H9 (cell line): ENCODE measurements at regions not wholly inside any gene's neighbourhood (a gene's known extent, or its start where the extent isn't known, plus 50 kb on each side); places are given as distances from the start of the nearest gene placed in this dataset.

ENCODE experiments used
- DNase-seq: peaks from one replicate; pipeline ENCODE4 v3.0.0-alpha.2; 2017
- H2AFZ ChIP-seq: one replicate; pipeline ENCODE4 v1.6.1; 2013; ENCODE audit warnings: mild to moderate bottlenecking, low read length, control low read depth, moderate library complexity
- H2AK5ac ChIP-seq: 2 replicates; pipeline ENCODE4 v1.6.1; 2013; ENCODE audit warnings: low read length, control low read depth, mixed read lengths; ENCODE audit not compliant: insufficient read length
- H2BK120ac ChIP-seq: one replicate; pipeline ENCODE4 v1.6.1; 2013; ENCODE audit warnings: low read depth, mild to moderate bottlenecking, low read length, control low read depth, inconsistent platforms; ENCODE audit not compliant: poor library complexity, severe bottlenecking
- H2BK12ac ChIP-seq: 2 replicates; pipeline ENCODE4 v1.6.1; 2013; ENCODE audit warnings: low read length, control low read depth, mixed read lengths, low read depth; ENCODE audit not compliant: insufficient read length
- H2BK15ac ChIP-seq: 2 replicates; pipeline ENCODE4 v1.6.1; 2013; ENCODE audit warnings: low read depth, low read length, control low read depth
- H2BK20ac ChIP-seq: one replicate; pipeline ENCODE4 v1.6.1; 2013; ENCODE audit warnings: low read depth, mild to moderate bottlenecking, low read length, control low read depth, inconsistent platforms; ENCODE audit not compliant: poor library complexity, severe bottlenecking
- H2BK5ac ChIP-seq: 2 replicates; pipeline ENCODE4 v1.6.1; 2013; ENCODE audit warnings: low read length, control low read depth, mixed read lengths; ENCODE audit not compliant: insufficient read length
- H3K14ac ChIP-seq: 2 replicates; pipeline ENCODE4 v1.6.1; 2013; ENCODE audit warnings: low read length, control low read depth; ENCODE audit not compliant: insufficient read depth
- H3K18ac ChIP-seq: 2 replicates; pipeline ENCODE4 v1.6.1; 2013; ENCODE audit warnings: low read depth, mild to moderate bottlenecking, mixed read lengths, low read length, control low read depth; ENCODE audit not compliant: insufficient read length
- H3K23ac ChIP-seq: 2 replicates; pipeline ENCODE4 v1.6.1; 2013; ENCODE audit warnings: low read length, control low read depth, mixed read lengths, low read depth; ENCODE audit not compliant: insufficient read length
- H3K23me2 ChIP-seq: 2 replicates; pipeline ENCODE4 v1.6.1; 2013; ENCODE audit warnings: low read depth, mild to moderate bottlenecking, mixed read lengths, low read length, control low read depth; ENCODE audit not compliant: insufficient read length, poor library complexity, severe bottlenecking
- H3K27ac ChIP-seq: 2 replicates; pipeline ENCODE4 v1.5.1; 2013; ENCODE audit warnings: low read length, control low read depth, mixed read lengths, low read depth; ENCODE audit not compliant: insufficient read length
- H3K27me3 ChIP-seq: 2 replicates; pipeline ENCODE4 v1.6.1; 2013; ENCODE audit warnings: low read length, control low read depth, inconsistent platforms; ENCODE audit not compliant: insufficient read depth
- H3K4ac ChIP-seq: 2 replicates; pipeline ENCODE4 v1.6.1; 2013; ENCODE audit warnings: low read depth, mild to moderate bottlenecking, control low read depth, inconsistent platforms, low read length, moderate library complexity
- H3K4me1 ChIP-seq: 2 replicates; pipeline ENCODE4 v1.6.1; 2013; ENCODE audit warnings: low read length, control low read depth, inconsistent platforms; ENCODE audit not compliant: insufficient read depth
- H3K4me2 ChIP-seq: 2 replicates; pipeline ENCODE4 v1.6.1; 2013; ENCODE audit warnings: low read length, control low read depth, mixed read lengths; ENCODE audit not compliant: insufficient read length, insufficient read depth
- H3K56ac ChIP-seq: 2 replicates; pipeline ENCODE4 v1.6.1; 2013; ENCODE audit warnings: low read depth, mild to moderate bottlenecking, mixed read lengths, low read length, control low read depth; ENCODE audit not compliant: insufficient read length
- H3K79me1 ChIP-seq: 2 replicates; pipeline ENCODE4 v1.6.1; 2013; ENCODE audit warnings: low read depth, mild to moderate bottlenecking, moderate library complexity, low read length, control low read depth, inconsistent platforms; ENCODE audit not compliant: insufficient read depth, poor library complexity, severe bottlenecking
- H3K79me2 ChIP-seq: 2 replicates; pipeline ENCODE4 v1.6.1; 2013; ENCODE audit warnings: low read length, control low read depth, inconsistent platforms; ENCODE audit not compliant: insufficient read depth
- H3K9ac ChIP-seq: 2 replicates; pipeline ENCODE4 v1.6.1; 2013; ENCODE audit warnings: low read length, control low read depth, mixed read lengths; ENCODE audit not compliant: insufficient read length; ENCODE audit errors: extremely low read depth
- H3K9me3 ChIP-seq: one replicate; pipeline ENCODE4 v1.6.1; 2013; ENCODE audit warnings: low read depth, low read length, inconsistent platforms; ENCODE audit not compliant: control insufficient read depth
- H3T11ph ChIP-seq: one replicate; pipeline ENCODE4 v1.6.1; 2013; ENCODE audit warnings: mild to moderate bottlenecking, low read length, control low read depth, inconsistent platforms
- H4K20me1 ChIP-seq: one replicate; pipeline ENCODE4 v1.6.1; 2013; ENCODE audit not compliant: control insufficient read depth, insufficient read length, insufficient read depth
- H4K5ac ChIP-seq: 2 replicates; pipeline ENCODE4 v1.6.1; 2013; ENCODE audit warnings: low read depth, mild to moderate bottlenecking, mixed read lengths, low read length, control low read depth; ENCODE audit not compliant: insufficient read length
- H4K8ac ChIP-seq: replicated peaks from 2 replicates; pipeline ENCODE4 v1.6.1; 2013; ENCODE audit warnings: low read length, control low read depth, mixed read lengths, low read depth; ENCODE audit not compliant: insufficient read length
- H4K91ac ChIP-seq: 2 replicates; pipeline ENCODE4 v1.6.1; 2013; ENCODE audit warnings: low read depth, mild to moderate bottlenecking, moderate library complexity, mixed read lengths, low read length, control low read depth; ENCODE audit not compliant: insufficient read length
- H3K27ac Mint-ChIP-seq, 3 experiments: 2 replicates in 2 of 3; 3 replicates in 1 of 3; pipeline ENCODE4 v1.8.0; 2020 to 2021; ENCODE audit warnings: mixed read lengths in 3 of 3, mild to moderate bottlenecking in 1 of 3, moderate library complexity in 1 of 3
- H3K27me3 Mint-ChIP-seq: 2 replicates; pipeline ENCODE4 v1.8.0; 2021; ENCODE audit warnings: low read depth, mild to moderate bottlenecking, moderate library complexity, mixed read lengths
- H3K36me3 Mint-ChIP-seq, 3 experiments: 2 replicates in 2 of 3; 3 replicates in 1 of 3; pipeline ENCODE4 v1.8.0; 2020 to 2021; ENCODE audit warnings: low read depth in 3 of 3, mixed read lengths in 3 of 3; ENCODE audit not compliant: insufficient read depth in 1 of 3
- H3K4me1 Mint-ChIP-seq, 2 experiments: 2 replicates each; pipeline ENCODE4 v1.8.0; 2020; ENCODE audit warnings: mixed read lengths in 2 of 2
- H3K4me3 Mint-ChIP-seq, 2 experiments: 2 replicates in 1 of 2; 3 replicates in 1 of 2; pipeline ENCODE4 v1.8.0; 2020 to 2021; ENCODE audit warnings: mild to moderate bottlenecking in 2 of 2, mixed read lengths in 2 of 2, moderate library complexity in 1 of 2
- H3K9me3 Mint-ChIP-seq, 2 experiments: 2 replicates in 1 of 2; 3 replicates in 1 of 2; pipeline ENCODE4 v1.8.0; 2020; ENCODE audit warnings: mild to moderate bottlenecking in 2 of 2, mixed read lengths in 2 of 2, moderate library complexity in 1 of 2
- WGBS: extraction: QIAGEN DNeasy Blood & Tissue Kit; methylation state at CpG from one replicate; pipeline ENCODE4 v1.1.7; 2013; ENCODE audit warnings: missing lambda C conversion rate, low lambda C conversion rate, mixed read lengths; ENCODE audit not compliant: insufficient read length; ENCODE audit errors: extremely low coverage; 5-methylcytosine and 5-hydroxymethylcytosine counted together
- TF ChIP-seq, protein P1 (sequence below): fragments of 200-600 bp; sonication (generic); conservative IDR thresholded peaks from 3 replicates; pipeline ENCODE4 v1.8.0; 2021; ENCODE audit warnings: antibody characterized with exemption, mild to moderate bottlenecking

DNA sequence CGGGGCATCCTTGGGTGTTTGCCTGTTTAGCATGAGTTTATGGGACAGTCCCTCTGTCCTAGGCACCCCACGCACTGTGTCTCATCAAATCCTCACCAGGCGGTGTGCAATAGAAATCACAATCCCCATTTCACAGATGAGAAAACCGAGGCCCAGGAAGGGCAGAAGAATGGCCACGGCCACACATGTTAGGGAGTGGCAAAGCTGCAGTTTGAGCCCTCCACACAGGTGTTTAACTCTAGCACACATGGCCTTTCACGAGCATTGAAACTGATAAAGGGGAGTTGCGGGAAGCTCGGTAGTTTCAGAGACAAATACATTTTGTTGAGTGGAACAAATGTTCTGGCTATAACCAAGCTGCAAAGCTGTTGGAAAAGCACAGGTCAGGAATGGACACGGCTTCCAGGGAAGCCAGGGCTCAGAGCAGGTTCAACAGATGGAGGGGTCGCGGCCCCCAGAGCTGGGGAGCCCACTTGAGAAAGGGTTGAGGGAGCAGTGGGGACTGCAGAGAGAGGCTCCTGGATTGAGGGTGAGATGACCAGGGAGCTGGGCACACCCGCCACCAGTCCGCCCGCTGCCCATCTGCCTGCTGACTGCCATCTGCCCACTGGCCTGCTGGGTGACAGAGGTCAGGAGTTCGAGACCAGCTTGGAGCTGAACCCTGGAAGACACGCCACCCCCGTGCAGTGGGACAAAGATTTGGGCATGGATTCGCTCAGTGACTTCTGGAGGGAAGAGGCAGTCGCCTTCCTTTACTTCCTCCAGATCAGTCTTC lies 154.7 kb downstream of the URI1 start:
- H4K20me1 ChIP-seq, result no peaks in the 10 kb centered on the region
- Mint-ChIP-seq H3K36me3 (peaks cover 0 to 8% (median 2%) of the 10 kb centered on the region in 3 experiments; a peak in 4 of 7 replicates), H3K4me3 (no peak overlapping the region), H3K27me3 (peaks cover 2% of the 10 kb centered on the region; the same call in 1 of the 2 replicates), H3K9me3 (peaks cover 6% of the 10 kb centered on the region in 2 experiments; a peak in 3 of 5 replicates), H3K4me1 (peaks cover 0 to 3% of the 10 kb centered on the region in 2 experiments; a peak in 1 of 4 replicates), H3K27ac (0 out of 7 replicates have a peak overlapping the region, but pooled peaks of 1 of the 3 experiments have one; percentile 40)
- no peaks in the 10 kb centered on the region for H3K79me2 ChIP-seq
- H2BK120ac ChIP-seq, result no peak overlapping the region
- H3K79me1 ChIP-seq, result no peaks in the 10 kb centered on the region
- no peak overlapping the region for H2BK5ac ChIP-seq
- H2AFZ ChIP-seq, result no peak overlapping the region
- H4K91ac ChIP-seq, result no peak overlapping the region
- no CpG with 5 or more reads among the region's 19 CpGs for WGBS
- no peak overlapping the region for H3K18ac ChIP-seq
- no peak overlapping the region for H3K27ac ChIP-seq
- no peaks in the 10 kb centered on the region for H3K27me3 ChIP-seq
- no peak overlapping the region for H3K9ac ChIP-seq
- no peak overlapping the region for H4K8ac ChIP-seq
- no peak overlapping the region for H4K5ac ChIP-seq
- no peak overlapping the region for H3T11ph ChIP-seq
- no peak overlapping the region for H2BK15ac ChIP-seq
- H3K23ac ChIP-seq, result no peak overlapping the region
- no peaks in the 10 kb centered on the region for H3K9me3 ChIP-seq
- H3K4me1 ChIP-seq, result no peaks in the 10 kb centered on the region
- H3K4me2 ChIP-seq, result no peak overlapping the region
- H2BK20ac ChIP-seq, result no peak overlapping the region
- no peak overlapping the region for H2BK12ac ChIP-seq
- no peaks in the 10 kb centered on the region for H3K23me2 ChIP-seq
- no peak overlapping the region for H3K4ac ChIP-seq
- no peak overlapping the region for H3K56ac ChIP-seq
- no peak overlapping the region for H2AK5ac ChIP-seq
- no peak overlapping the region; the same call in 1 of the 2 replicates for H3K14ac ChIP-seq
- TF ChIP-seq, protein P1, sequence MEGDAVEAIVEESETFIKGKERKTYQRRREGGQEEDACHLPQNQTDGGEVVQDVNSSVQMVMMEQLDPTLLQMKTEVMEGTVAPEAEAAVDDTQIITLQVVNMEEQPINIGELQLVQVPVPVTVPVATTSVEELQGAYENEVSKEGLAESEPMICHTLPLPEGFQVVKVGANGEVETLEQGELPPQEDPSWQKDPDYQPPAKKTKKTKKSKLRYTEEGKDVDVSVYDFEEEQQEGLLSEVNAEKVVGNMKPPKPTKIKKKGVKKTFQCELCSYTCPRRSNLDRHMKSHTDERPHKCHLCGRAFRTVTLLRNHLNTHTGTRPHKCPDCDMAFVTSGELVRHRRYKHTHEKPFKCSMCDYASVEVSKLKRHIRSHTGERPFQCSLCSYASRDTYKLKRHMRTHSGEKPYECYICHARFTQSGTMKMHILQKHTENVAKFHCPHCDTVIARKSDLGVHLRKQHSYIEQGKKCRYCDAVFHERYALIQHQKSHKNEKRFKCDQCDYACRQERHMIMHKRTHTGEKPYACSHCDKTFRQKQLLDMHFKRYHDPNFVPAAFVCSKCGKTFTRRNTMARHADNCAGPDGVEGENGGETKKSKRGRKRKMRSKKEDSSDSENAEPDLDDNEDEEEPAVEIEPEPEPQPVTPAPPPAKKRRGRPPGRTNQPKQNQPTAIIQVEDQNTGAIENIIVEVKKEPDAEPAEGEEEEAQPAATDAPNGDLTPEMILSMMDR, result no peak
- DNase-seq, result no peak
